ENCODE measurements at regions not wholly inside any gene's neighbourhood (a gene's known extent, or its start where the extent isn't known, plus 50 kb on each side); places are given as distances from the start of the nearest gene placed in this dataset.

- DNase-seq: no peak
These were observed 577.0 kb downstream of the CDH26 start for GRCh38 chr20:60535211-60535610.

- no peak for DNase-seq
These were observed 582.4 kb downstream of the CDH26 start for GRCh38 chr20:60540591-60540990.

- no peak for DNase-seq
These were observed 583.8 kb downstream of the CDH26 start for GRCh38 chr20:60541991-60542390.

- no peak for DNase-seq
These were observed 585.4 kb downstream of the CDH26 start for GRCh38 chr20:60543598-60543997.

- DNase-seq: no peak
These were observed 594.9 kb downstream of the CDH26 start for GRCh38 chr20:60553095-60553494.

- DNase-seq: no peak
These were observed 600.3 kb downstream of the CDH26 start for GRCh38 chr20:60558486-60558885.

- DNase-seq: no peak
These were observed 601.2 kb downstream of the CDH26 start for GRCh38 chr20:60559462-60559861.

GRCh38 chr20:60561052-60561451 is 602.8 kb downstream of the CDH26 start:
- no peak for DNase-seq

GRCh38 chr20:60565083-60565482 is 606.9 kb downstream of the CDH26 start:
- DNase-seq: no peak

GRCh38 chr20:60565551-60565950 is 607.3 kb downstream of the CDH26 start:
- DNase-seq: no peak

- no peak for DNase-seq
These were observed 610.9 kb downstream of the CDH26 start for GRCh38 chr20:60569116-60569515.

- DNase-seq: no peak
These were observed 612.5 kb downstream of the CDH26 start for GRCh38 chr20:60570481-60571277.

GRCh38 chr20:60573003-60573680 is 614.9 kb downstream of the CDH26 start:
- no peak for DNase-seq

- no peak for DNase-seq
These were observed 618.0 kb downstream of the CDH26 start for GRCh38 chr20:60576236-60576635.

GRCh38 chr20:60579941-60580515 is 621.8 kb downstream of the CDH26 start:
- DNase-seq: no peak

GRCh38 chr20:60581606-60582115 is 623.4 kb downstream of the CDH26 start:
- DNase-seq: no peak

GRCh38 chr20:60583741-60584140 is 625.5 kb downstream of the CDH26 start:
- no peak for DNase-seq

- DNase-seq: no peak
These were observed 626.0 kb downstream of the CDH26 start for GRCh38 chr20:60584221-60584620.

GRCh38 chr20:60585651-60586050 is 627.4 kb downstream of the CDH26 start:
- DNase-seq: no peak

- no peak for DNase-seq
These were observed 628.2 kb downstream of the CDH26 start for GRCh38 chr20:60586269-60587050.

GRCh38 chr20:60587986-60588385 is 629.8 kb downstream of the CDH26 start:
- no peak for DNase-seq

- DNase-seq: no peak
These were observed 631.4 kb downstream of the CDH26 start for GRCh38 chr20:60589623-60590022.

- DNase-seq: no peak
These were observed 633.1 kb downstream of the CDH26 start for GRCh38 chr20:60591172-60591799.
